Activated naive CD8-positive, alpha-beta T cell treated with anti-CD3 and anti-CD28 coated beads, Interleukin-2, amount 10 ng/mL, durations not matched to agents 7 days and 5 days (primary cell): ENCODE measurements at regions not wholly inside any gene's neighbourhood (a gene's known extent, or its start where the extent isn't known, plus 50 kb on each side); places are given as distances from the start of the nearest gene placed in this dataset.

ENCODE experiments used
- ATAC-seq: fragments of 150-1000 bp; cut with Tn5 transposase; one replicate; pipeline ENCODE4 v1.10.0; 2021; ENCODE audit warnings: low read depth, moderate library complexity
- POLR2A ChIA-PET: fragments of 350-600 bp; sonication (Branson Sonifier 250); formaldehyde crosslinking; loops from one replicate; lab custom pipeline; 2021; ENCODE audit warnings: antibody characterized with exemption; lab: Charles Lee
- DNase-seq: peaks from one replicate; pipeline ENCODE4 v3.0.0; 2021
- H3K27ac Mint-ChIP-seq: one replicate; pipeline ENCODE4 v1.8.0; 2022; ENCODE audit warnings: mild to moderate bottlenecking, mixed read lengths
- H3K27me3 Mint-ChIP-seq: one replicate; pipeline ENCODE4 v1.8.0; 2022; ENCODE audit warnings: mild to moderate bottlenecking, moderate library complexity, mixed read lengths
- H3K36me3 Mint-ChIP-seq: one replicate; pipeline ENCODE4 v1.8.0; 2021; ENCODE audit warnings: mild to moderate bottlenecking, mixed read lengths
- H3K4me1 Mint-ChIP-seq: one replicate; pipeline ENCODE4 v1.8.0; 2021; ENCODE audit warnings: mixed read lengths
- H3K4me3 Mint-ChIP-seq: one replicate; pipeline ENCODE4 v1.8.0; 2022; ENCODE audit warnings: mild to moderate bottlenecking, moderate library complexity, mixed read lengths
- H3K9me3 Mint-ChIP-seq: one replicate; pipeline ENCODE4 v1.8.0; 2021; ENCODE audit warnings: mixed read lengths

- POLR2A ChIA-PET, result no interaction called here
Observed at GRCh38 chr6:121020656-121021055, 313.6 kb downstream of the TBC1D32 start.

GRCh38 chr6:121008553-121008952 lies 325.7 kb downstream of the TBC1D32 start:
- Mint-ChIP-seq H3K36me3 (no peaks in the 10 kb centered on the region), H3K27ac (no peak overlapping the region), H3K27me3 (no peaks in the 10 kb centered on the region), H3K4me1 (no peaks in the 10 kb centered on the region), H3K4me3 (no peak overlapping the region), H3K9me3 (peaks cover 5% of the 10 kb centered on the region)
- POLR2A ChIA-PET, result no interaction called here
- ATAC-seq (no peak), DNase-seq (no peak)

More at GRCh38 chr6:121020656-121021055, 313.6 kb downstream of the TBC1D32 start:
- no peak for DNase-seq
- ATAC-seq, result no peak
- Mint-ChIP-seq H3K36me3 (no peaks in the 10 kb centered on the region), H3K27ac (no peak overlapping the region), H3K4me3 (no peak overlapping the region), H3K9me3 (peaks cover 4% of the 10 kb centered on the region), H3K27me3 (no peaks in the 10 kb centered on the region), H3K4me1 (no peaks in the 10 kb centered on the region)

DNA sequence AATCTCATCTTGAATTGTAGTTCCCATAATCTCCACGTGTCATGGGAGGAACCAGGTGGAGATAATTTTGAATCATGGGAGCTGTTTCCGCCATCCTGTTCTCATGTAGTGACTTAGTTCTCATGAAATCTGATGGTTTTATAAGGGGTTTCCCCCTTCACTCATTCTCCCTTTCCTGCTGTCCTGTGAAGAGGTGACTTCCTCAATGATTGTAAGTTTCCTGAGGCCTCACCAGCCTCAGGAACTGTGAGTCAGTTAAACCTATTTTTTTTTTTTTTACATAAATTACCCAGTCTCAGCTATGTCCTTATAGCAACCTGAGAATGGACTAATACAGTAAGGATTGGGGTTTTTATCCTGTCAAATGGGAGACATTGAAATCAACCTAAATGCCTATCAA lies 328.3 kb downstream of the TBC1D32 start:
- peaks cover 2% of the 10 kb centered on the region for H3K9me3 Mint-ChIP-seq
- H3K27me3 Mint-ChIP-seq, result no peaks in the 10 kb centered on the region
- POLR2A ChIA-PET, result no interaction called here
- H3K27ac Mint-ChIP-seq, result no peak overlapping the region
- no peak overlapping the region for H3K4me3 Mint-ChIP-seq
- H3K4me1 Mint-ChIP-seq, result no peaks in the 10 kb centered on the region
- no peaks in the 10 kb centered on the region for H3K36me3 Mint-ChIP-seq
- ATAC-seq, result no peak
- no peak for DNase-seq

GRCh38 chr6:121000381-121000780 lies 333.9 kb downstream of the TBC1D32 start:
- no peak overlapping the region for H3K27ac Mint-ChIP-seq
- no peak for DNase-seq
- no peaks in the 10 kb centered on the region for H3K4me1 Mint-ChIP-seq
- POLR2A ChIA-PET, result no interaction called here
- peaks cover 4% of the 10 kb centered on the region for H3K27me3 Mint-ChIP-seq
- no peak for ATAC-seq
- H3K36me3 Mint-ChIP-seq, result no peaks in the 10 kb centered on the region
- H3K4me3 Mint-ChIP-seq, result no peak overlapping the region
- H3K9me3 Mint-ChIP-seq, result no peaks in the 10 kb centered on the region

GRCh38 chr6:120996340-120996739 lies 337.9 kb downstream of the TBC1D32 start:
- H3K36me3 Mint-ChIP-seq, result no peaks in the 10 kb centered on the region
- H3K4me3 Mint-ChIP-seq, result no peak overlapping the region
- ATAC-seq (no peak), DNase-seq (no peak)
- H3K27me3 Mint-ChIP-seq, result peaks cover 4% of the 10 kb centered on the region
- no peaks in the 10 kb centered on the region for H3K4me1 Mint-ChIP-seq
- no peaks in the 10 kb centered on the region for H3K9me3 Mint-ChIP-seq
- H3K27ac Mint-ChIP-seq, result no peak overlapping the region
- POLR2A ChIA-PET, result no interaction called here

DNA sequence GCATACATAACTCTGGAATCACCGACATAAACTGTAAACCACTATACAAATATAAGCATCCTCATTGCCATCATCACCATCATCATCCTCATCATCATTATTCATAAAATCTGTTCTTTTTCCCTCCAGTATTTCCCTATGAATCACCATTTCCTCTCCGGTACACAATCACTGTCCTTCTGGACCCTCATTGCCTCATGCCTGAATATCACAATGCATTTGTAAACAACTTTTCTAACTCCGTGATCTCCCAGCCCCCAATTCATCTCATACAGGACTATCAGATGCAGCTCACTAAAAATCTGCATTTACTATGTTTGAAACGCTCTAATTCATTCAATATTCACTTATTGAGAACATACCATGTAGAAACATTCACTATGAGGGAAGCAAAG lies 339.7 kb downstream of the TBC1D32 start:
- Mint-ChIP-seq H3K27me3 (peaks cover 4% of the 10 kb centered on the region), H3K9me3 (no peaks in the 10 kb centered on the region), H3K36me3 (no peaks in the 10 kb centered on the region), H3K4me3 (no peak overlapping the region), H3K27ac (no peak overlapping the region), H3K4me1 (no peaks in the 10 kb centered on the region)
- no peak for DNase-seq
- ATAC-seq, result no peak
- POLR2A ChIA-PET, result no interaction called here

GRCh38 chr6:120993929-120994572 lies 340.2 kb downstream of the TBC1D32 start:
- ATAC-seq (no peak), DNase-seq (no peak)
- POLR2A ChIA-PET, result no interaction called here
- Mint-ChIP-seq H3K27me3 (peaks cover under 1% of the 10 kb centered on the region), H3K9me3 (no peaks in the 10 kb centered on the region), H3K27ac (no peak overlapping the region), H3K4me3 (no peak overlapping the region), H3K36me3 (no peaks in the 10 kb centered on the region), H3K4me1 (no peaks in the 10 kb centered on the region)

DNA sequence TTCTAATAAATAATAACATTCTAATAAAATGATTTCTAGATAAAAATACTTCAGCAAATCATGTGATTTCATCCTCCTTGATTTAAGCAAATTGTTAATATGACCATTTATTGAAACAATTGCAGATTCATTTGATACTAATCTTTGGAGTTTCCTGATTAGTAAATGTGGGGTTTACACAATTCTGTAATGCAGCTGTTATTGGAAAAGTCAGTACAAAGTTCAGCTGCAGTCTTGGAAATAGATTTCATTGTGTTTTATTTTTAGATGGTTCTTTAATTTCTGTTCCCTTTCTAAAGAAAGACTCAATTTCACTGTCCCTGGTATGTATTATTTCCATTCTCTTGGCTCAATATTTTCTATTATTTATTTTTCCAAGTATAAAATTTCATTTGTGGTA lies 342.0 kb downstream of the TBC1D32 start:
- H3K27ac Mint-ChIP-seq, result no peak overlapping the region
- ATAC-seq, result no peak

GRCh38 chr6:120990866-120991265 lies 343.4 kb downstream of the TBC1D32 start:
- ATAC-seq, result no peak
- H3K27ac Mint-ChIP-seq, result no peak overlapping the region
- no peaks in the 10 kb centered on the region for H3K4me1 Mint-ChIP-seq
- no peaks in the 10 kb centered on the region for H3K36me3 Mint-ChIP-seq
- no peaks in the 10 kb centered on the region for H3K27me3 Mint-ChIP-seq
- POLR2A ChIA-PET, result no interaction called here
- no peak for DNase-seq
- H3K9me3 Mint-ChIP-seq, result no peaks in the 10 kb centered on the region
- no peak overlapping the region for H3K4me3 Mint-ChIP-seq

More for the DNA sequence above, 342.0 kb downstream of the TBC1D32 start:
- Mint-ChIP-seq H3K9me3 (no peaks in the 10 kb centered on the region), H3K4me3 (no peak overlapping the region), H3K36me3 (no peaks in the 10 kb centered on the region), H3K4me1 (no peaks in the 10 kb centered on the region), H3K27me3 (no peaks in the 10 kb centered on the region)
- DNase-seq, result no peak
- POLR2A ChIA-PET, result no interaction called here

DNA sequence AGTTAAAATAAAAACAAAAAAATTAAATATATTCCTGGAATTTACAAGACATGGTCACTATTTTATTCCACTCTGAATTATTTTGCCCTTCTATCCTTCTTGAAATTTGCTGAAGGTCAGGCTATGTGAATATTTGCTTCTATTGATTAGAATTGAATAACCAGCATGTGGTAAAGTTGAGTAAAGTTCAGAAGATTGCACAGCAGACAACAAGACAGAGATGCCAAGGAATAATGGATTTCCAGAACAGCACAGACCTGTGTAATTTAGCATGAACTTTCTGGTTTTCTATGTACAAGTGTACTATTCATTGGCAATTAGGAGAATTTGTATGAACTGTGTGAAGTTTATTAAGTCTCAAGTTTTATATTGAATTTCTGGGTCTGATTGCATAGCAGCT lies 352.4 kb downstream of the TBC1D32 start:
- POLR2A ChIA-PET, result no interaction called here
- Mint-ChIP-seq H3K4me1 (no peaks in the 10 kb centered on the region), H3K9me3 (no peaks in the 10 kb centered on the region), H3K4me3 (no peak overlapping the region), H3K36me3 (no peaks in the 10 kb centered on the region), H3K27ac (no peak overlapping the region), H3K27me3 (no peaks in the 10 kb centered on the region)
- no peak for DNase-seq
- no peak for ATAC-seq

- H3K4me3 Mint-ChIP-seq, result no peak overlapping the region
- H3K27me3 Mint-ChIP-seq, result no peaks in the 10 kb centered on the region
- no peaks in the 10 kb centered on the region for H3K36me3 Mint-ChIP-seq
- no peaks in the 10 kb centered on the region for H3K9me3 Mint-ChIP-seq
- POLR2A ChIA-PET, result no interaction called here
- no peak overlapping the region for H3K27ac Mint-ChIP-seq
- H3K4me1 Mint-ChIP-seq, result no peaks in the 10 kb centered on the region
- DNase-seq, result no peak
- ATAC-seq, result no peak
Observed at GRCh38 chr6:120966321-120966720, 368.0 kb downstream of the TBC1D32 start.

DNA sequence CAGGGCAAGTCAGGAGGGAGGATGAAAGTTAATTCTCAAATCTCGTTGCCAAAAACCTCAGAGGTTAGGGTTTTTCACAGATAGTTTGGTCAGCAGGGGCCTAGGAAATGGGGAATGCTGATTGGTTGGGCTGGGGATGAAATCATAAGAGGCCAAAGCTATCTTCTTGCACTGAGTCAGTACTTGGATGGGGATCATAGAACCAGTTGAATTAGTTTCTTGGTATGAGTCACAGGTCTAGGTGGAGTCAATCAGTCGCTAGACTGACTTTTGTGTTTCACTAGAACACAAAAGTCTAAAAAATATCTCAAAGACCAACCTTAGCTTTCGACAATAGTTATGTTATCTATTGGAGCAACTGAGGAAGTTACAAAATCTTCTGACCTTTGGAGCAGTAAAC lies 368.5 kb downstream of the TBC1D32 start:
- no peaks in the 10 kb centered on the region for H3K9me3 Mint-ChIP-seq
- H3K4me1 Mint-ChIP-seq, result no peaks in the 10 kb centered on the region
- H3K36me3 Mint-ChIP-seq, result no peaks in the 10 kb centered on the region
- no peak overlapping the region for H3K27ac Mint-ChIP-seq
- POLR2A ChIA-PET, result no interaction called here
- ATAC-seq, result no peak
- no peak overlapping the region for H3K4me3 Mint-ChIP-seq
- no peak for DNase-seq
- H3K27me3 Mint-ChIP-seq, result no peaks in the 10 kb centered on the region

DNA sequence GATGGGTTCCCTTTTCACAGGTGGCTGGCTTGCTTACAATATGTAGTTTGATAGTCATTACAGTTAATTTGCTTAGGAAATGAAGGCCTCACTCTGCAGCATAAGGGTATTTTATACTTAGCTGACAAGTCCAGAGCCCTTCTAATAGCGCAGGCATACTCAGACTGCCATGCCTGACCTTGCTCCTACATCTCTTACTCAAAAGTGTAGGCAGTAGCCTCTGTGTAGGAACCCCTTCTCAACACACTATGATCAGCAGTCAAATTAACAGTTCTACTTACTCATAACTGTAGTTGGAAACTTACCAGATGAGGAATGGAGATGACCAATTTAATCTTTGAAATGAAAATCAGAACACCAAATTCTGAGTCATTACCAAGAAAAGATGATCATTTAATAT lies 373.5 kb downstream of the TBC1D32 start:
- H3K4me3 Mint-ChIP-seq, result no peak overlapping the region
- no peaks in the 10 kb centered on the region for H3K36me3 Mint-ChIP-seq
- no peak overlapping the region for H3K27ac Mint-ChIP-seq
- no peak for ATAC-seq
- DNase-seq, result no peak
- no peaks in the 10 kb centered on the region for H3K4me1 Mint-ChIP-seq
- no peaks in the 10 kb centered on the region for H3K9me3 Mint-ChIP-seq
- POLR2A ChIA-PET, result no interaction called here
- H3K27me3 Mint-ChIP-seq, result no peaks in the 10 kb centered on the region

GRCh38 chr6:120954111-120954510 lies 380.2 kb downstream of the TBC1D32 start:
- no peaks in the 10 kb centered on the region for H3K4me1 Mint-ChIP-seq
- POLR2A ChIA-PET, result no interaction called here
- H3K9me3 Mint-ChIP-seq, result no peaks in the 10 kb centered on the region
- H3K4me3 Mint-ChIP-seq, result no peak overlapping the region
- no peak overlapping the region for H3K27ac Mint-ChIP-seq
- no peaks in the 10 kb centered on the region for H3K36me3 Mint-ChIP-seq
- ATAC-seq, result no peak
- no peaks in the 10 kb centered on the region for H3K27me3 Mint-ChIP-seq
- DNase-seq, result no peak

DNA sequence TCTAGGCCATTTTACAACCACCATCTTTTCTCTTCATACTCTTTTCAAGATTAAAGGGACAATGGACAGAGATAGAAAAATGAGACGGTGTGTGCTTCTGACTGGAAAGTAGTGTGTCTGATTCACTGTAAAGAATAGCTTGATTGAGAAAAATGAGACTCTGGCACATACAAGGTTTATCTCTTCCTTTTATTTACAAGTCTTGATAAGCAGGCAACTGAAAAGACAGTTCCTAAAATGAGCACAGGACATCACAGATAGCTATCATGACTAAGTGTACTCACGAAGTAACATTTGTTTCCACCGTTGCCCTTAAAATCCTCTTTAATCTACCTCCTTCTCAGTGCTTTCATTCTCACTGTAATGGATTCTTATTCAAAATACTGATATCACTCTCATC lies 383.0 kb downstream of the TBC1D32 start:
- Mint-ChIP-seq H3K4me3 (no peak overlapping the region), H3K27me3 (no peaks in the 10 kb centered on the region), H3K27ac (no peak overlapping the region), H3K4me1 (no peaks in the 10 kb centered on the region), H3K9me3 (no peaks in the 10 kb centered on the region), H3K36me3 (no peaks in the 10 kb centered on the region)
- no peak for ATAC-seq
- no peak for DNase-seq
- POLR2A ChIA-PET, result no interaction called here
